Panc1 (cell line): ENCODE measurements at regions not wholly inside any gene's neighbourhood (a gene's known extent, or its start where the extent isn't known, plus 50 kb on each side); places are given as distances from the start of the nearest gene placed in this dataset.

Experiments used
- POLR2AphosphoS5 ChIP-seq: IDR thresholded peaks from 2 replicates; pipeline ENCODE4 v1.6.1; 2012; ENCODE audit warnings: mild to moderate bottlenecking, low read depth, low read length, moderate library complexity
- TF ChIP-seq, protein P1 (sequence below): fragments of 450-650 bp; IDR thresholded peaks from 2 replicates; pipeline ENCODE4 v1.5.1; 2017; ENCODE audit warnings: mild to moderate bottlenecking

GRCh38 chr9:90259311-90260246 is 383.0 kb downstream of the DIRAS2 start:
- TF ChIP-seq, protein P1, sequence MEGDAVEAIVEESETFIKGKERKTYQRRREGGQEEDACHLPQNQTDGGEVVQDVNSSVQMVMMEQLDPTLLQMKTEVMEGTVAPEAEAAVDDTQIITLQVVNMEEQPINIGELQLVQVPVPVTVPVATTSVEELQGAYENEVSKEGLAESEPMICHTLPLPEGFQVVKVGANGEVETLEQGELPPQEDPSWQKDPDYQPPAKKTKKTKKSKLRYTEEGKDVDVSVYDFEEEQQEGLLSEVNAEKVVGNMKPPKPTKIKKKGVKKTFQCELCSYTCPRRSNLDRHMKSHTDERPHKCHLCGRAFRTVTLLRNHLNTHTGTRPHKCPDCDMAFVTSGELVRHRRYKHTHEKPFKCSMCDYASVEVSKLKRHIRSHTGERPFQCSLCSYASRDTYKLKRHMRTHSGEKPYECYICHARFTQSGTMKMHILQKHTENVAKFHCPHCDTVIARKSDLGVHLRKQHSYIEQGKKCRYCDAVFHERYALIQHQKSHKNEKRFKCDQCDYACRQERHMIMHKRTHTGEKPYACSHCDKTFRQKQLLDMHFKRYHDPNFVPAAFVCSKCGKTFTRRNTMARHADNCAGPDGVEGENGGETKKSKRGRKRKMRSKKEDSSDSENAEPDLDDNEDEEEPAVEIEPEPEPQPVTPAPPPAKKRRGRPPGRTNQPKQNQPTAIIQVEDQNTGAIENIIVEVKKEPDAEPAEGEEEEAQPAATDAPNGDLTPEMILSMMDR, result no peak
- no peak for TF ChIP-seq POLR2AphosphoS5
